HG03558 (cell line): ENCODE measurements at regions not wholly inside any gene's neighbourhood (a gene's known extent, or its start where the extent isn't known, plus 50 kb on each side); places are given as distances from the start of the nearest gene placed in this dataset.
"Not testable (repeated sequence)": the region's sequence is repeated elsewhere in the genome, so short reads cannot be mapped to it uniquely, and the experiment has no call there.

ENCODE experiments used
- ATAC-seq: cut with Tn5 transposase; IDR thresholded peaks from one replicate; pipeline ENCODE4 v1.9.1; 2021; ENCODE audit warnings: moderate number of reproducible peaks; ENCODE audit not compliant: unreplicated experiment; ENCODE audit errors: extremely low read depth

DNA sequence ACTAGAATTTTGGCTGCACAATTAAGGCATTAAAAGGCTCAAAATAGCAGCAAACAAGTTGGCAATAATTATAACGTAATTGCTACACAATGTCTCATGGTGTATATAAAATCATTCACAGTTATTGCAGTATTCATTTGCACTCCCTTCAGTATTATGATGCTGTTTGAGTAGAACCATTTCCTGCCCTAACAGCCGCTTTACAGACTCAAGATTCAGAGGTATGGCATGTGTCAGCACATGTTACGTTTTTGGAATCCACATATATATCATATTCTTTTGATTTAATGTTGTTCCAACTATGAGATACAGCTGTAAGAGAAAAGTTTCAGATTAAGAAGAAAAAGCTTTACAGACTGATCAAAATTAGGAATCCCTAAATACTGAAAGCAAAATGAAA lies 56.3 kb upstream of the NCKAP5 start:
- no peak for ATAC-seq

DNA sequence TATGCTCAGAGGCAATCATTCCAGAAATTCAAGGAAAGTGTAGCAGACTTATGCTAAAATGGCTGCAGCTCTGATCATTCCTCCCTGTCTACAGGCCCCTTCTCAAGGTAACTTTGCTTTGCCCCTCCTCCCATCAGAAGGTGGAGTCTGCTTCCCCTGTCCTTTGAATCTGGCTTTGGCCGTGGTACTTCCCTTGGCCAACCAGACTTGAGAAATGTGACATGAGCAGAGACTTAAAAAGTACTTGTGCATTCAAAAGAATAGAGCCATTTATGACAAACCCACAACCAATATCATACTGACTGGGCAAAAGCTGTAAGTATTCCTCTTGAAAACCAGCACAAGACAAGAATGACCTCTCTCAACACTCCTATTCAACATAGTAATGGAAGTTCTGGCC lies 59.5 kb upstream of the NCKAP5 start:
- ATAC-seq: no peak

GRCh38 chr2:133633309-133633708 lies 65.0 kb upstream of the NCKAP5 start:
- ATAC-seq: no peak

- ATAC-seq: no peak
Measured at GRCh38 chr2:133633881-133634409, 65.7 kb upstream of the NCKAP5 start.

DNA sequence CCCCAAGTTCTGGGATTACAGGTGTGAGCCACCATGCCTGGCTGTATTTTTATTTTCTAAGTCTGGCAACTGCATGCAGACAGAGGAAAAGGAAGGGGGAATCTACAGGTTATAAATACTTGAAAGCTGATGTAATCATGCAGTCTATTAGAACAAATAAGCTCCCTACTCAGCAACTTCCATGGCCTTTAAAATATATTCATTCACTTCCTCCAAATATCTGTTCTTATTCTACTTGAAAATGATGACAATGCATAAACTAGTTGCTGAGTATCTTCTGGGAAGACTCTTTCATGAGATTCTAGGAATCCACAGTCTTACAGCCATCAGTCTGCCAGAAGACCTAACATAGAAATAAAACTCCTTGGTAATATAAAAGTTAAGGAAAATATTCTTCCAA lies 66.9 kb upstream of the NCKAP5 start:
- ATAC-seq: no peak

- ATAC-seq: no peak
Measured at GRCh38 chr2:133636287-133636686, 68.0 kb upstream of the NCKAP5 start.

DNA sequence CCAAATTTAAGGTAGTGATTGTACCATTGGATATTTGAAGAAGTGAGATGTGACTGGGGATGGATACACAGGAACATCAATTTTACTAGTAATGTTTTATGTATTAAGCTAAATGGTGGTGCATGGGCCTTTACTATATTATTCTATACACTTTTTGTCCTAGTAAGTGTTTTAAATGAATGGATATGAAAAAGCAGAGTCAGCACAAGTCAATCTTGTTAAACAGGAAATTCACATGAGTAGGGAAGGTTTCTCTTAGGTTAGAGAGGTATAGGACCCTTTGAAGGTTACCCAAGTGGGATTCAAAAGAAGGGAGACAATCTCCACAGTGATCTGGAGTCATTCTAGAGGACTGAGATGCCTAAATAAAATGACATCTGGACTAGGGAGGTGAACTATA lies 71.8 kb upstream of the NCKAP5 start:
- ATAC-seq: no peak

GRCh38 chr2:133641497-133641896 lies 73.2 kb upstream of the NCKAP5 start:
- ATAC-seq: no peak

- ATAC-seq: no peak
Measured at GRCh38 chr2:133641942-133642725, 73.9 kb upstream of the NCKAP5 start.

DNA sequence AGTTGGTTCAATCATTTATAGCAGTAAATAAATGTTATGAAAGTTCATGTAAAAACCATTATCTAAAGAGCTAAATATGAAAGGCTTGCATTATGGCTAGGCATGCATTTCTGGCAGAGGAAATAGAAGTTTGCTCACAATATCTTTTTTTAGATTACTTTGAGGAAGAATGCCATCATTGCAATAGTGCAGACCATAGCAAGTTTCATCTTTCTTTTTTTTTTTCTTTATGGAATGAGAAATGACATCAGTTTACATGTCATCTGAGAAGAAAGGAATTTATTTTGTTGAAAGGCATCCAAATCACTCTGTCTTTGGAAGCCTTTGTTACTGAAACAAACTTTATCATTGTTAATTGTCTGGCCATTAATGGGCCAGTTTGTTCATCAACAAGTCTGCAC lies 74.5 kb upstream of the NCKAP5 start:
- ATAC-seq: no peak

GRCh38 chr2:133643863-133644262 lies 75.6 kb upstream of the NCKAP5 start:
- no peak for ATAC-seq

GRCh38 chr2:133644846-133645245 lies 76.6 kb upstream of the NCKAP5 start:
- ATAC-seq: no peak

DNA sequence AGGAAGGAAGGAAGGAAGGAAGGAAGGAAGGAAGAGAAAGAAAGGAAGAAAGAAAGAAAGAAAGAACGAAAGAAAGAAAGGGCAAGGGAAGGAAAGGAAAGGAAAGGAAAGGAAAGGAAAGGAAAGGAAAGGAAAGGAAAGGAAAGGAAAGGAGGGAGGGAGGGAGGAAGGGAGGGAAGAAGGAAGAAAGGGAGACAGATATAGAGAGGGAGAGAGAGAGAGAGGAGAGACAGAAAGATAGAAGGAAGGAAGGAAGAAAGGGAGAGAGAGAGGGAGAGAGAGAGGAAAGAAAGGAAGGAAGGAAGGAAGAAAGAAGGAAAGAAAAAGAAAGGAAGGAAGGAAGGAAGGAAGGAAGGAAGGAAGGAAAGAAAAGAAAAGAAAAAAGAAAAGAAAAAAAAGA lies 79.1 kb upstream of the NCKAP5 start:
- not testable (repeated sequence) for ATAC-seq

DNA sequence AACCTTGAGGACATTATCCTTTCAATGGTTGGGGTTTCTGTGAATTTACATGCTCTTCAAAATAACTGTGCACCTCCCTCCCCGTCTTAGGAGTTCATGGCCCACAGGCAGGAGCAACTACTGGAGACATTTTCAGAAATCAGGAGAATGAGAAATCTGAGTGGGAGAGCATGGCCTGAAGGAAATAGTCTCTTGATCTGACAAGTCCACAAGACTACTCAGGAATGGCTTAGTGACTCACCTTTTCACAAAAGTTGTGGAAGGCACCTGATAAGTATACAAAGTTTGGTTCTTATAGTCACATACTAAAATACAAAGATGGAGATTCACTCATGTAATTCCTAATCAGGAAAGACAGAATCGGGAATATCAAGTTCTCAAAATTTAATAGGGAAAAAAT lies 83.6 kb upstream of the NCKAP5 start:
- no peak for ATAC-seq

GRCh38 chr2:133652398-133652797 lies 84.1 kb upstream of the NCKAP5 start:
- no peak for ATAC-seq

DNA sequence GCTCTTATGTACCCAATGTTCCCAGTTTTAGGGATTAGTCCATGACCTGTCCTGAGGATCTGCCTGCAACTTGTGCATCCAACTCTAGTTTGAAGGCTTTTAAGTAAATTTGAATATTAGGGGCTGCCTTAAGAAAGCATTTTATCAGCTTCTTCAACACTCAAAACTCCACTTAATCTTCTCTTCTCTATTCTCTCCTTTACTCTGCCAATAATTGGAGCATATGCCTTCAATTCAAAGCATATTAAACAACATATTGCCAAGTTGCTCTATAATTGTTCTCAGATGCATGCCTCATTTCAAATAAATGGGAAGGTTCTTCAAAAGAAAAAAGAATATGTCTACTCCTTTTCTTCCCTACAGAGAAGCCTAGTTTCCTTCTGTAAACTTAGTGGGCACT lies 84.8 kb upstream of the NCKAP5 start:
- ATAC-seq: no peak

GRCh38 chr2:133654949-133655348 lies 86.7 kb upstream of the NCKAP5 start:
- ATAC-seq: no peak

DNA sequence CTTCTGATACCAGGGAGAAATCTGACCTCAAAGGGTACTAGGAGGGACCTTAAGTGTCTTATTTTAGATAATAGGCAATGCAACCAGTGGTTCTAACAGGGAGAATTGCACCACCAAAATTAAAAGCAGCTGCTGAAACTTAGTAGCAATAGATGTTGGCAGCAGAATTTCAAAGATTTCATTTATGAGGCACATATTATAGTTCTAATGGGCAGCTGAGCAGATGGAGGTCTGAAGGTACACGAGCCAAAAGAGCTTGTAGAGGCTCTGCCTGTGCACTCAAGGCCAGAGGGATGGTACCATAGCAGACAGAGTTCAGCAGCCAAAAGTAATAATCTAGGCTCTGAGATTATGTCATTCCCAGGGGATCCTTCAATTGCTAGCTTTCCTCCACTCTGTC lies 87.3 kb upstream of the NCKAP5 start:
- ATAC-seq: no peak

DNA sequence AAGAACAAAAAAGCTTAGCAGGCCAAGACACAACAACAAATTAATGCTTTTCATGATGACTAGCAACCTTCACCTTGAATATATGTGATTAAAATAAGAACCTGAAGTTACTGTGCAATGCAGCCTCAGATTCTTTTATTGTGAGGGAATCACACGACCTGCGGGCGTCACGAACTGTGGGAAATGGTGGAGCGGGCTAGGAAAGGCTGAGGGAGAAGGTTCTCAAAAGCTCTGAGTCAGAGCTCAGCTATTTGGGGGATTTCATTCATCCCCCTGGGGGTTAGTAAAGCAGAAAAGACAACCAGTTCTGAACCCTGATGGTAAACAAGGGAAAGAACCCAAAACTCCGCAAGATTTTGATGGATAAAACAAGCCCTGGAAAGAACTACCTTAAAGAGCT lies 89.3 kb upstream of the NCKAP5 start:
- ATAC-seq: no peak

DNA sequence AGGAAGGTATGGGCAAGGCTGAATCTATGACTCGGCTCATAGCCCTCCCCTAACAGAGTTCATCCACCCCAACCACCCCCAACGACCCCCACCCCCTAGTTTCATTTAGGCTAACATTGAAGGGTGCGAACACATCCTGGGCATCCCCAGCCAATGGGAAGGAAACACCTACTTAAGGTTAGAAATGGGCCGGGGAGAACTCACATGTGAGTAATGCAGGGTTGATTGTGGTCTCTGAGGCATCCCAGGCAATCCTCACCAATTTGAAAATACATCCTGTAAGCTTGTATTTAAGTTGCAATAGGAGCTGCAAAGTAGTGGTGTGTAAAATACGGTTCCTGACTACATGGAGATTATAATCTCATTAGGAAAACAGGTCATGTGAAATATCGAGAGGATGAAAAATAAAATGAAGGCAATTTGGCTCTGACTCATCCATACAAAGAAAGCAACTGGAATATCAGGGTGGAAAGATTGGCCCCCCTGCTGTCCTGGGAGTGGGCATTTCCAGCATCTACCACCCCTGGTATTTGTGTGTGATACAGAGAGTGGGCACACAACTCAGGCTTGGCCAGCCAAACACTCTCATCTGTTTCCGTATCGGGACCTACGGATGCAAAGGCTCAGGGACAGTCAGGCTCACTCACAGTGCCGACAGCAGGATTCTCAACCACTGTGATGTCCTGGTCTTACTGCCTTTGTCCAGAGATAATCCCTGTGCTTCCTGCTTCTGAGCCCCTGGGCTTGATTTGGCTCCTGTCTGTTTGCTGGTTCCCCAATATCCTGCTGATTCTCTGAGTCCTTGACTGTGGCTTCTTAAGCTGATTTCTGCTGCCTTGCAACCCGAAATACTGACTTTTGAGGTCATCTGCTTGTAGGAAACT lies 90.0 kb upstream of the NCKAP5 start:
- ATAC-seq: no peak

- no peak for ATAC-seq
Measured at GRCh38 chr2:133660510-133660909, 92.2 kb upstream of the NCKAP5 start.
